Middle frontal gyrus (tissue), 1 donor: ENCODE measurements at regions not wholly inside any gene's neighbourhood (a gene's known extent, or its start where the extent isn't known, plus 50 kb on each side); places are given as distances from the start of the nearest gene placed in this dataset.
"Not testable (repeated sequence)": the region's sequence is repeated elsewhere in the genome, so short reads cannot be mapped to it uniquely, and the experiment has no call there.

Experiments
- DNase-seq: peaks from one replicate; pipeline ENCODE4 v3.0.0-alpha.2; 2015; ENCODE audit warnings: low spot score; ENCODE audit errors: extremely low spot score

- no peak for DNase-seq
Measured at GRCh38 chr1:198416296-198416695, 124.2 kb downstream of the ATP6V1G3 start.

GRCh38 chr1:198411240-198411639 lies 129.2 kb downstream of the ATP6V1G3 start:
- DNase-seq, result no peak

GRCh38 chr1:198408716-198409115 lies 131.8 kb downstream of the ATP6V1G3 start:
- DNase-seq, result no peak

GRCh38 chr1:198404632-198405031 lies 135.8 kb downstream of the ATP6V1G3 start:
- DNase-seq, result not testable (repeated sequence)

GRCh38 chr1:198400063-198400462 lies 140.4 kb downstream of the ATP6V1G3 start:
- DNase-seq, result no peak

GRCh38 chr1:198399452-198399851 lies 141.0 kb downstream of the ATP6V1G3 start:
- no peak for DNase-seq

- no peak for DNase-seq
Measured at GRCh38 chr1:198397208-198397808, 143.2 kb downstream of the ATP6V1G3 start.

- DNase-seq, result no peak
Measured at GRCh38 chr1:198391393-198392020, 149.0 kb downstream of the ATP6V1G3 start.

GRCh38 chr1:198387587-198387986 lies 152.9 kb downstream of the ATP6V1G3 start:
- no peak for DNase-seq

GRCh38 chr1:198380275-198380674 lies 160.2 kb downstream of the ATP6V1G3 start:
- DNase-seq, result no peak

GRCh38 chr1:198377702-198378101 lies 162.8 kb downstream of the ATP6V1G3 start:
- no peak for DNase-seq

GRCh38 chr1:198374288-198374687 lies 166.2 kb downstream of the ATP6V1G3 start:
- no peak for DNase-seq

GRCh38 chr1:198373376-198373775 lies 167.1 kb downstream of the ATP6V1G3 start:
- no peak for DNase-seq
